ENCODE measurements at regions not wholly inside any gene's neighbourhood (a gene's known extent, or its start where the extent isn't known, plus 50 kb on each side); places are given as distances from the start of the nearest gene placed in this dataset.
"Not testable (repeated sequence)": the region's sequence is repeated elsewhere in the genome, so short reads cannot be mapped to it uniquely, and the experiment has no call there.

DNA sequence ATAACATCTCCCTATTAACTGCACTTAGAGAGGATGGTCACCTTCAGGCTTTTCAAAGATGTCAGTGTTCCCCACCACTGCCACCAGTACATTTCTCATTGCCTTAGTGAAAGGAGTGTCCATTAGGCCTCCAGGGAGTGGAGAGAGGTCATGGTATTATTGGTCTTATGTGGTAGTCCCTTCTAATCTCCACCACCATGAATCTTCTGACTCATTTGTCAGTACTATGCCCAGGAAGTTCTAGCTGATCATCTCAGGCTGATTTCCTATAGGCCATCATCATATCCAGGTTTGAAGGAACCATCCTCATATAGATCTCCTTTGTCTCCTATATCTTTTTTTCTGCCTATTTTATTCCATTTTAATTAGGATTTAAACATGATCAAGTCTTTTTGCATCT, 221.5 kb downstream of the CYB561 start:
- Histone ChIP-seq H2AK5ac (ENCODE audit: insufficient read length, low read length) (no peak overlapping the region), H3K27me3 (ENCODE audit: insufficient read depth, low read length) (no peaks in the 10 kb centered on the region), H3K23me2 (ENCODE audit: insufficient read length, low read depth, low read length, poor library complexity, severe bottlenecking) (no peaks in the 10 kb centered on the region), H3K9ac (ENCODE audit: extremely low read depth, insufficient read length, low read length) (no peak overlapping the region), H3K27ac (ENCODE audit: insufficient read length, low read depth, low read length) (no peak overlapping the region), H3K4me1 (ENCODE audit: insufficient read depth, low read length) (no peaks in the 10 kb centered on the region), H3K14ac (ENCODE audit: insufficient read depth, low read length) (no peak overlapping the region), H4K8ac (replicated peaks; ENCODE audit: insufficient read length, low read depth, low read length) (no peak overlapping the region), H4K91ac (ENCODE audit: insufficient read length, low read depth, low read length) (no peak overlapping the region), H3K4me2 (ENCODE audit: insufficient read depth, insufficient read length, low read length) (no peak overlapping the region), H3K9me3 (ENCODE audit: control insufficient read depth, low read depth, low read length) (no peaks in the 10 kb centered on the region), H3K56ac (ENCODE audit: insufficient read length, low read depth, low read length) (no peak overlapping the region), H3K79me2 (ENCODE audit: insufficient read depth, low read length) (no peaks in the 10 kb centered on the region), H3T11ph (ENCODE audit: low read length) (no peak overlapping the region), H3K18ac (ENCODE audit: insufficient read length, low read depth, low read length) (no peak overlapping the region), H2BK120ac (ENCODE audit: low read depth, low read length, poor library complexity, severe bottlenecking) (no peak overlapping the region), H2BK5ac (ENCODE audit: insufficient read length, low read length) (no peak overlapping the region), H3K23ac (ENCODE audit: insufficient read length, low read depth, low read length) (no peak overlapping the region), H3K79me1 (ENCODE audit: insufficient read depth, low read depth, low read length, poor library complexity, severe bottlenecking) (no peaks in the 10 kb centered on the region), H2AFZ (ENCODE audit: low read length) (no peak overlapping the region), H2BK20ac (ENCODE audit: low read depth, low read length, poor library complexity, severe bottlenecking) (no peak overlapping the region), H2BK15ac (ENCODE audit: low read depth, low read length) (no peak overlapping the region), H3K4ac (ENCODE audit: low read depth, low read length) (no peak overlapping the region), H4K20me1 (ENCODE audit: control insufficient read depth, insufficient read depth, insufficient read length) (no peaks in the 10 kb centered on the region), H2BK12ac (ENCODE audit: insufficient read length, low read depth, low read length) (no peak overlapping the region), H4K5ac (ENCODE audit: insufficient read length, low read depth, low read length) (no peak overlapping the region)
- TF ChIP-seq, protein P1, sequence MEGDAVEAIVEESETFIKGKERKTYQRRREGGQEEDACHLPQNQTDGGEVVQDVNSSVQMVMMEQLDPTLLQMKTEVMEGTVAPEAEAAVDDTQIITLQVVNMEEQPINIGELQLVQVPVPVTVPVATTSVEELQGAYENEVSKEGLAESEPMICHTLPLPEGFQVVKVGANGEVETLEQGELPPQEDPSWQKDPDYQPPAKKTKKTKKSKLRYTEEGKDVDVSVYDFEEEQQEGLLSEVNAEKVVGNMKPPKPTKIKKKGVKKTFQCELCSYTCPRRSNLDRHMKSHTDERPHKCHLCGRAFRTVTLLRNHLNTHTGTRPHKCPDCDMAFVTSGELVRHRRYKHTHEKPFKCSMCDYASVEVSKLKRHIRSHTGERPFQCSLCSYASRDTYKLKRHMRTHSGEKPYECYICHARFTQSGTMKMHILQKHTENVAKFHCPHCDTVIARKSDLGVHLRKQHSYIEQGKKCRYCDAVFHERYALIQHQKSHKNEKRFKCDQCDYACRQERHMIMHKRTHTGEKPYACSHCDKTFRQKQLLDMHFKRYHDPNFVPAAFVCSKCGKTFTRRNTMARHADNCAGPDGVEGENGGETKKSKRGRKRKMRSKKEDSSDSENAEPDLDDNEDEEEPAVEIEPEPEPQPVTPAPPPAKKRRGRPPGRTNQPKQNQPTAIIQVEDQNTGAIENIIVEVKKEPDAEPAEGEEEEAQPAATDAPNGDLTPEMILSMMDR (conservative IDR thresholded peaks at IDR 0.05), result no peak
- Mint-ChIP-seq H3K9me3 (no peaks in the 10 kb centered on the region; a peak in 1 of 5 replicates), H3K27ac (no peak overlapping the region), H3K4me3 (no peak overlapping the region), H3K36me3 (ENCODE audit: insufficient read depth in 1 of 3, low read depth in 3 of 3) (no peaks in the 10 kb centered on the region), H3K27me3 (ENCODE audit: low read depth) (no peaks in the 10 kb centered on the region), H3K4me1 (no peaks in the 10 kb centered on the region)
- DNase-seq, result no peak

DNA sequence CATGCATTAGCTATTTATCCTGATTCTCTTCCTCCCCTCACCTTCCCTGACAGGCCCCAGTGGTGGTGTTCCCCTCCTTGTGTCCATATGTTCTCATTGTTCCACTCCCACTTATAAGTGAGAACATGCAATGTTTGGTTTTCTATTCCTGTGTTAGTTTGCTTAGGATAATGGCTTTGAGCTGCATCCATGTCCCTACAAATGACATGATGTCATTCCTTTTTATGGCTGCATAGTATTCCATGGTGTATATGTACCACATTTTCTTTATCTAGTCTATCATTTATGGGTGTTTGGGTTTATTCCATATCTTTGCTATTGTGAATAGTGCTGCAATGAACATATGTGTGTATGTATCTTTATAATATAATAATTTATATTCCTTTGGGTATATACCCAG, 219.4 kb downstream of the CYB561 start:
- H2BK120ac ChIP-seq (ENCODE audit: low read depth, low read length, poor library complexity, severe bottlenecking); H3K27me3 Mint-ChIP-seq (ENCODE audit: low read depth); H3K4me1 ChIP-seq (ENCODE audit: insufficient read depth, low read length); H2BK20ac ChIP-seq (ENCODE audit: low read depth, low read length, poor library complexity, severe bottlenecking); H2BK5ac ChIP-seq (ENCODE audit: insufficient read length, low read length); H3K4ac ChIP-seq (ENCODE audit: low read depth, low read length); H3K36me3 Mint-ChIP-seq (ENCODE audit: insufficient read depth in 1 of 3, low read depth in 3 of 3); H3K4me1 Mint-ChIP-seq; H2BK15ac ChIP-seq (ENCODE audit: low read depth, low read length); H4K91ac ChIP-seq (ENCODE audit: insufficient read length, low read depth, low read length); H3K23me2 ChIP-seq (ENCODE audit: insufficient read length, low read depth, low read length, poor library complexity, severe bottlenecking); H3K4me2 ChIP-seq (ENCODE audit: insufficient read depth, insufficient read length, low read length); H4K5ac ChIP-seq (ENCODE audit: insufficient read length, low read depth, low read length); H3K79me2 ChIP-seq (ENCODE audit: insufficient read depth, low read length); DNase-seq; H4K20me1 ChIP-seq (ENCODE audit: control insufficient read depth, insufficient read depth, insufficient read length); H3K79me1 ChIP-seq (ENCODE audit: insufficient read depth, low read depth, low read length, poor library complexity, severe bottlenecking); H2BK12ac ChIP-seq (ENCODE audit: insufficient read length, low read depth, low read length); H3K23ac ChIP-seq (ENCODE audit: insufficient read length, low read depth, low read length); H4K8ac ChIP-seq (replicated peaks; ENCODE audit: insufficient read length, low read depth, low read length); H3K27ac ChIP-seq (ENCODE audit: insufficient read length, low read depth, low read length); H3K9me3 ChIP-seq (ENCODE audit: control insufficient read depth, low read depth, low read length); H3K9ac ChIP-seq (ENCODE audit: extremely low read depth, insufficient read length, low read length); H3K4me3 Mint-ChIP-seq; H3K27me3 ChIP-seq (ENCODE audit: insufficient read depth, low read length); H3K18ac ChIP-seq (ENCODE audit: insufficient read length, low read depth, low read length); H2AK5ac ChIP-seq (ENCODE audit: insufficient read length, low read length); H3T11ph ChIP-seq (ENCODE audit: low read length); H3K27ac Mint-ChIP-seq; H3K56ac ChIP-seq (ENCODE audit: insufficient read length, low read depth, low read length); H2AFZ ChIP-seq (ENCODE audit: low read length); H3K14ac ChIP-seq (ENCODE audit: insufficient read depth, low read length): not testable (repeated sequence)
- peaks cover 3 to 15% of the 10 kb centered on the region in 2 experiments; a peak in 4 of 5 replicates for H3K9me3 Mint-ChIP-seq
